CD1c-positive myeloid dendritic cell (primary cell): ENCODE measurements at regions not wholly inside any gene's neighbourhood (a gene's known extent, or its start where the extent isn't known, plus 50 kb on each side); places are given as distances from the start of the nearest gene placed in this dataset.
"Not testable (repeated sequence)": the region's sequence is repeated elsewhere in the genome, so short reads cannot be mapped to it uniquely, and the experiment has no call there.

Experiments used
- DNase-seq: peaks from one replicate; pipeline ENCODE4 v3.0.0-alpha.2; 2016; ENCODE audit errors: extremely low spot score

- DNase-seq = not testable (repeated sequence)
These were observed 124.3 kb downstream of the TP53TG3F start for GRCh38 chr16:33583702-33584101.

DNA sequence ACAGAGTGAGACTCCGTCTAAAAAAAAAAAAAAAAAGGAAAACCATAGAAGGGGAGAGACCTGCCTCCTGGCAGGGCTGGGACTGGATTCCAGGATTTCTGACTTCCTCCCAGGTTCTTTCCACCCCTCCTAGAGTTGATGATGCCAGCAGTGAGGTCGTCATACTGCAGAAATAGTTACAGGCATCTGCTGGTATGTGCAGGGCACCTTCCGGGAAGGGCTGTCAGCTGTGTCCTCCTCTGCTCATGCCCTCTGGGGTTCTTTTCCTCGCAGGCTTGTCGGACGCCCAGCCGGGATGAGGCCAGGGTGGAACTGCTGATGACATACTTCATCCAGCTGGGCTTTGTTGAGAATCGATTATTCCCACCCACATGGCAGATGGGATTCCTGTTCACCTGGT is 129.2 kb downstream of the TP53TG3F start:
- DNase-seq = not testable (repeated sequence)

DNA sequence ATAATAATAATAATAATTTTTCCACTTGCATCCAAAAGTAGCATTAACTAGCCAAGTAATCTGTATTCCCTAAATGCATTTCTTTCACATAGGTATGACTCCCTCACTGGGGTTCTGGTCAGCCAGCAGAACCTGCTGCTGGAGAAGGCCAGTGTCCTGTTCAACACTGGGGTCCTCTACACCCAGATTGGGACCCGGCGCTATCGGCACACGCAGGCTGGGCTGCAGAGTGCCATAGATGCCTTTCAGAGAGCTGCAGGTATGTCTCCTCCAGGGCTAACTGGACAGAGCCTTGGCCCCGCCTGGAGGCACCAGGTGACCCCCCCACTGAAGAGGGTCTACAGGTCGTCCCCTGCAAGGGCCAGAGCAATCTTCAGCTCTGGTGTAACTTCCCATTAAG is 133.9 kb downstream of the TP53TG3F start:
- not testable (repeated sequence) for DNase-seq

DNA sequence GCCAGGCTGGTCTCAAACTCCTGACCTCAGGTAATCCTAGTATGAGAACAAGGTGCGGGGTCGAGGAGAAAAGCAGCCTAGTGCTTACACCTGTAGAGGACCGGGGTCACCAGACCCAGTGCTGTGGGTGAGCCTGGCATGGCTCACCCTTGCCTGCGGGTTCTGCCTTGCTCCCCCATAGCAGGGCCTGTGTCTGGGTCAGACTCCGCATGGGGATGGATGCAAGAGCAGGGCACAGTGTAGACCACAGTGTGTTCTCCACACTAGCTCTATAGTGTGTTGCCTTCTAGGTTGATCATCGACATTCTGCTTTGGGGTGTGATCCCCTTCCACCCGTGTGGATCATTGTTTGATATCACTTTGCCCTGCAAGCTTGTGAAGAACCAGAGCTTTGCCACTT is 135.7 kb downstream of the TP53TG3F start:
- not testable (repeated sequence) for DNase-seq

GRCh38 chr16:33601029-33601428 is 141.6 kb downstream of the TP53TG3F start:
- not testable (repeated sequence) for DNase-seq

- DNase-seq = not testable (repeated sequence)
These were observed 164.2 kb downstream of the TP53TG3F start for GRCh38 chr16:33623535-33624077.

GRCh38 chr16:33628895-33629294 is 169.5 kb downstream of the TP53TG3F start:
- not testable (repeated sequence) for DNase-seq

- DNase-seq = not testable (repeated sequence)
These were observed 172.3 kb downstream of the TP53TG3F start for GRCh38 chr16:33631713-33632112.

DNA sequence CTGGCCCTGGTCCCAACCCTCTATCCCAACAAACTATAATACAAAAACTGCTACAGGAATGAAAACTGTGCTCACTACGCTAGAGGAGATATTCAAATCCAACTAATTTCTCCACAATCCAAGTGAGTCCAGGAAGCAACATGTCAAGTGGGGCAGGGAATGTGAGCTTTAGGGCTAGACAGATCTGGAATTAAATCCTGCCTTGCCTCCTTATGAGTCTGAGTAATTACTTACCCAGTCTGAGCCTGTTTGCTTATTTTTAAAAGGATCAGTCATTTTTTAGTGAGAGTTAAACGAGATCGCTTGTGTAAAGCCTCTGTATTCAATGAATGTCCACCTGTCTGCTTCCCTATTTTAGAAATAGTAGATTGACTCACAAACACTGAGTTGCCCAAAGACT is 174.6 kb downstream of the TP53TG3F start:
- not testable (repeated sequence) for DNase-seq

- DNase-seq = not testable (repeated sequence)
These were observed 177.3 kb downstream of the TP53TG3F start for GRCh38 chr16:33636760-33637159.

DNA sequence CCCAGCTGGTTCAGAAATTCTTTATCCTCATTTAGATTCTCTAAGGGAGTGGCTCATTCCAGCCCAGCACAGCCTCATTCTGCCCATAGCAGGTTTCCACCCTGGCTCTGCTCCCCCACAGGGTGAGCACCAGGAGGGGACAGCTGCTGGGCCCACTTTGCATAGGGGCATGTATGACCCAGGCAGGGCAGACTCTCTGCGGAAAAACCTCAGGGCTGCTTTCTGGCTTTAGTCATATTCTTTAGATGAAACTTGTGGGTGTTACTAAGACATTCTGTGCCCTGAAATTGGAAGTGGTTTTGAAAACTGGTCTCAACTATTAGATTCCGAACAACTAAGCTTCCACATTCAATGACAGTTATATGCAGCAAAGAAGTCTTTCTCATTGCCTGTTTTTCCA is 183.9 kb downstream of the TP53TG3F start:
- not testable (repeated sequence) for DNase-seq

DNA sequence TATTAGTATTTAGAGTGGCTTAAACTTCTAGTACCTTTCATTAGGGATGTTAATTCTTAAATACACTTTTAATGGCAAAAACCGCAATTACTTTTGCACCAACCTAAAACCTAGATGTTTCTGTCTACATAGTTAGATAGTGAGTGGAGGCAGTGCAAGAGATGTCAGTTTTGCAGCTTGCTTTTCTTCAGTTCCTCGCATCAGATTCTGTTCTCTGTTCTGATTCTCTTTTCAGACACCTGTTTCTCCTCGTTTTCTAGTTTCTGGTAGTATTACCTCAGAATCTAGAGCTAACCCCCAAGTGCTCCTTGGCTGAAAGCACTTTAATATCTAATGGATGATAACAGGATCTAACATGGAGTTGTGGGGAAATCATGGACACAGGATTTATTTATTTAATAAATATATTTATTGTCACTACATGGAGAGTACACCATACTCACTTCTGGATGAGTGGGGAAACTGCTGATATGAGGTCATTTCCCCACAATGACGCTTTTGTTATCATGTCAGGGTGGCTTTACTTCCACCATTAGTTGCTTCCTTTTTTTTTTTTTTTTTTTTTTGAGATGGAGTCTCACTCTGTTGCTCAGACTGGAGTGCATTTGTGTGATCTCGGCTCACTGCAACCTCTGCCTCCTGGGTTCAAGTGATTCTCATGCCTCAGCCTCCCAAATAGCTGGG is 184.4 kb downstream of the TP53TG3F start:
- not testable (repeated sequence) for DNase-seq

DNA sequence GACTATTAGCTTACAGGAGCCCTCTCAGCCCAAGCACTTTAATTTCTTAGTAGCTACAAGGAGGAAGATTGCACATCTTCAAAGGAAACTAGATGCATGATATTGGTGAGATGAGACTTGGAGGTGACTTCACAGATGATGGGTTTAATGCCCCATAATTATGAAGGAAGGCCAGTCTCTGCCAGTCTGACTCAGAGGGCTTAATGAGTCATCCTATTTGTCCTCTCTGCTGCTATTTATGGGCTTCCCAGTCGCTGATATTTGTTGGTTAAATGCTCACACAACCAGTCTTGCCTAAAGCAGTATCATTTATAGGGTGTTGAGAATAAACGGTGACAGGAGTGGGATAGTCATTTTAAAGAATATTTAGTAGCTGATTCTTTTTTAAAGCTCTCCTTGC is 187.0 kb downstream of the TP53TG3F start:
- DNase-seq = not testable (repeated sequence)

DNA sequence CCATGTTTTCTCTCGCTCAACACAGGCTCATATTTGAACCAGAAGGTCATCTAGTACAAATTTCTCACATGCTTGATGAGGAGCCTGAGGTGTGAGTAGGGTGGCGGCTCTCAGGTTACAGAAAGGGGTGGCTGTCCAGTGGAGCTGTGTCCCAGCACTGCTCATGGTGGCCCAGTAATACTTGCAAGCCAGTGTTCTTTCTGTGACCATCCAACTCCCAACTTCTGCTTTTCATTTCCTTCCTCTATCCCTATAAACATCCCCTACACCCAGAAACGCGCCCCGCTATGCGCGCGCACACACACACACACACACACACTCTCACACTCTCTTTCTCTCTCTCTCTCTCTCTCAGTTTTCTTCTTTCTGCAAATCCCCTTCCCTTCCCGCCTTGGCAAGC is 196.3 kb downstream of the TP53TG3F start:
- DNase-seq = not testable (repeated sequence)

- DNase-seq = not testable (repeated sequence)
These were observed 197.0 kb downstream of the TP53TG3F start for GRCh38 chr16:33656394-33656793.

DNA sequence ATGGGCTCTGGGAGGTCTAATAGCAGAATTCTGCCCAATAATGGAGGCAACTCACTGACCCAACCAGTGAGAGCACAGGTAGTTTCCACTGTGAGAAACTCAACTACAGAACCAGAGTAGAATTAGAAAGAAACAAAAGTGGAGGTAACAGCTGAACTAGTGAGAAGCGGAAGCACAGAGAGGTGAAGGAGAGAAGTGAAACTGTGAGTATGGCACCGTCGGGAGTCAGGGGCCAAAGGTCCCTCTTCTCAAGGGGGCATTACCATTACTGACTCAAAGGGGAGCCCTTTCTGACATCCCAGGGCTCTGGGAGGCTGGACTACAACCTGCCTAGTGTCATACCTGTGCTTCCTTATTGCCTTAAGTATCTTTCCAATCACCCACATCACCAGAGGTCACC is 198.3 kb downstream of the TP53TG3F start:
- not testable (repeated sequence) for DNase-seq

DNA sequence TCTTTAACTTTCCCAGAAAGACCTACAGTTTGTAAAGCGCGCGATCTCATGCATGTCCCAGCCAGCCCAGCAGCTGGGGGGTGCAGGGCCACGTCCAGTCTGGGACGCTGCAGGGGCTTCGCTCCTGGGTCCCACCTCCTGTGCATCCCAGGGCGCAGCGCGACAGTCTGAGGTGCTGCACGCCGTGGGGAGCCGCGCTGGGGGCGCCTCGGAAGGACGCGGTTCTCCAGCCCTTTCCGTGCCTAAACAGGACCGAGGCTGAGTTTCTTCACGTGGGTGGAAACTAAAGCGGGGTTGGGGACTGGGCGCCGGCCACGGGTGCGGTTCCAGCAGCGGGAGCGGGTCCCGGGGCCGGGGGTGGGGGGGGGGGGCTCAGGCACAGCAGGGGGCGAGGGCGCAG is 221.4 kb downstream of the TP53TG3F start:
- not testable (repeated sequence) for DNase-seq

DNA sequence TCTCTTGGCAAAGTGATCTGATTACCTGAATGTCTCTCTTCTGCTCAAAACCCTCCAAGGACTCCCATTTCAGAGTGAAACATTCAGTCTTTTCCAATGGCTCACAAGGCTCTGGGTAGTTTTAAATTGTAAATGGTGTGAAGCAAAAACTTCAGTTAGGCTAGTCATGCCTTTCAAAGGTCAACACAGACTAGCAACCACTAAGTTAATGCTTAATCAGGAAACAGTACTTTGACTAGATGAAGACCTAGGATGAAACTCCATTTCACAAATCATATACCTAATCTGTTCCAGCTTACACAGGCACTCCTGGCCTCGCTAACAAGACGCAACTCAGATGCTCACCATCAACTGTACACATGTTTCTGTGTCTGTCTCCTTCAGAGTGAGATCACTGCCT is 240.9 kb downstream of the TP53TG3F start:
- not testable (repeated sequence) for DNase-seq

DNA sequence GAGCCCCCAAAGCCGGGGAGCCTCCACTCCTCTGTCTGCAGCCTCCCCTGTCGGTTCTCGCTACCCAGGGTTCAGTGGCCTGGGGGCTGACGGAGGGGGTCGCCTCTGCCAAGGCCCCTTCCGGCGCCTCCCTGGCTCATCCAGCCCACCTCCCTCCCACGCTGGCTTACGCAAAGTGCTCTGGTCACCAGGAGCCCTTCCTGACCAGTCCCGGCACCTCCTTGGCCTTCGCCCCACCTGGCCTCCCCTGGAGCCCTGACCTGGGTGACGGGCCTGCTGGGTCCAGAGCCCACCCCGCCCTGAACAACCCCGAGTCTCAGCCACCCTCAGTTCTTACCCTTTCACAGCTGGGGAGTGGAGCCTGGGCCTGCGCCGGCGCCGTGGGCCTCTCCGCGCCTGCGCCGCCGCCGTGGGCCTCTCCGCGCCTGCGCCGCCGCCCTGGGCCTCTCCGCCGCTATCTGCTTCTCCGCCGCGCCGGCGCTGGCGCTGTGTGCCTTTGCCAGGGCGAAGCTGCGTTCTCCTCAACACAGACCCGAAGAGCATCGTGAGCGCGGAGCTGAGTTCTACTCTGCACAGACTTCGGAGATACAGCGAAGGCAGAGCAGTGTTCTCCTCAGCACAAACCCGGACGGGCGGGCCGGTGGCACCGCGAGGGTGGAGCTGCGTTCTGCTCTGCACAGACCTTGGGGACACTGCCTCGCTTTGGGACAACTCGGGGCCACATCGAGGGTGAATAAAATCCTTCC is 247.6 kb downstream of the TP53TG3F start:
- not testable (repeated sequence) for DNase-seq

DNA sequence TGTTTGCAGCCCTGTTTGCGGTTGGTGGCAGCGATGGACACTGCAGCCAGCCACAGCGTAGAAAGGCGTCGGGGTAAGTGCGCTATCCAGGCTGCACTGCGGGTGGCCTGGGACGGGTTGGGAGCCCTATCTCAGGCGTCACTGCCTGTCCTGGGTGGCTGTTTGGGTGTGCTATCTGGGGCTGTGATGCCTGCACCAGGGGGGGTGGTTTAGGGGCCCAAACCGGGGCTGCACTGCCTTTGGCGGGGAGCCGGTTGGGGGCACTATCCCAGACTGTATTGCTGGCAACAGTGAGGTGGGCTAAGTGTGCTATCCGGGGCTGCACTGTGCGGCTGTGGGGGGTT is 248.2 kb downstream of the TP53TG3F start:
- DNase-seq = not testable (repeated sequence)

DNA sequence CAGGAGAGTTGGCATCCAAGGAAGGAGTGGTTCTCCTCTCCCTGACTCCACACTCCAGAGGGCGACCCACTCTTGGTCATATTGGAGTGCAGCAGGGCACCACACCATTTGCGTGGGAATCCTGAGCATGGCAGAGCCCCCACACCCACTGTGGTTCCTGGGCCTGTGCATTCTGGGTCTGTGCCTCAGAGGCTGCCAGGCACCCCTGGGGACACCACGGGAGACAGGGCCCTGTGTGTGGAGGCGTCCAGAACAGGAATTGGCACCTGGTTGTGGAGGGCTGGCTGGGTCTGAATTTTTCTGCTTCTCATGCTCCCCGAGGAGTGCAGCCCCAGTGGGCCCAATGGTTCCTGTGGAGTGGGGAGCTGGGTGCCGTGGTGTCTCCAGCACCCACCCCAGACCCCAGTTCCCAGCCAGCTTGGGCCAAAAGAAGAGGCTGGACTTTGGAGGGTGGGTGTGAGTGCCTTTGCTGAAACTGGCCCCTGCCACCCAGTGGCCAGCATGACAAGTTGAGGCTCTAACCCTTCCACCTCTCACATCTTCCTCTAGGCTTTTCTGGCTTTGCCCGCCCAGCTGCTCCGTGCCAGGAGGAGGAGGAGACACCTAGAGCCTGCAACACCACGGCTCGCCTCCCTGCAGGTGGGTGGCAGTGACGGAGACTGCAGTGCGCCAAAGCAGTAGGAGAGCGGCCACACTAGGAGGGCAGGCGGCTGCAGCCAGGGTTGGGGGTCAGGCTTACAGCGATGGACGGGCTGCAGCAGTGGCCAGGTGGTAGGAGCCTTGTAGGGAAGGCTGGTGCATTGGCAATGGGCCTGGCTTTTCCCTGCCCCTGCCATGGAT is 250.7 kb downstream of the TP53TG3F start:
- not testable (repeated sequence) for DNase-seq

DNA sequence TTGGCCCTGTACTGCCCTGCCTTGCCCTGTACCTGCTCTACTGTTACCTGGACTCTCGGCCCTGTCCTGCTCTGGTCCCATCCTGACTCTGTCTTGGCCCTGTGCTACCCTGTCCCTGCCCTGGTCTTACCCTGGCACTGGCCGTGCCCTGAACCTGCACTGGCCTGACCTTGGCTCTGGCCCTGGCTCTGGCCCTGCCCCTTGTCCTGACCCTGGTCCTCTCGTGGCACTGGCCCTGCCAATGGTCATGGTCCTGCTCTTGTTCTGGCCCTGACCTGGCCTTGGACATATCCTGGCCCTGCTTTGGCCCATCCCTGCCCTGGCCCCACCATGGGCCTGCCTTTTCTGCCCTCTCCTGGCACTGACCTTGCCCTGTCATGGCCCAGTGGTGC is 251.3 kb downstream of the TP53TG3F start:
- DNase-seq = not testable (repeated sequence)
